ENCODE measurements at regions not wholly inside any gene's neighbourhood (a gene's known extent, or its start where the extent isn't known, plus 50 kb on each side); places are given as distances from the start of the nearest gene placed in this dataset.

GRCh38 chr5:81914696-81915095, 57.1 kb upstream of the ATG10 start:
- DNase-seq: no peak

- no peak for DNase-seq
Observed at GRCh38 chr5:81912933-81913332, 58.9 kb upstream of the ATG10 start.

- DNase-seq: no peak
Observed at GRCh38 chr5:81909677-81910076, 62.1 kb upstream of the ATG10 start.

- DNase-seq: no peak
Observed at GRCh38 chr5:81908771-81909170, 63.1 kb upstream of the ATG10 start.

- DNase-seq: no peak
Observed at GRCh38 chr5:81908044-81908443, 63.8 kb upstream of the ATG10 start.

- DNase-seq: no peak
Observed at GRCh38 chr5:81907012-81907635, 64.7 kb upstream of the ATG10 start.

- no peak for DNase-seq
Observed at GRCh38 chr5:81906086-81906485, 65.7 kb upstream of the ATG10 start.

GRCh38 chr5:81904861-81905260, 67.0 kb upstream of the ATG10 start:
- no peak for DNase-seq

DNA sequence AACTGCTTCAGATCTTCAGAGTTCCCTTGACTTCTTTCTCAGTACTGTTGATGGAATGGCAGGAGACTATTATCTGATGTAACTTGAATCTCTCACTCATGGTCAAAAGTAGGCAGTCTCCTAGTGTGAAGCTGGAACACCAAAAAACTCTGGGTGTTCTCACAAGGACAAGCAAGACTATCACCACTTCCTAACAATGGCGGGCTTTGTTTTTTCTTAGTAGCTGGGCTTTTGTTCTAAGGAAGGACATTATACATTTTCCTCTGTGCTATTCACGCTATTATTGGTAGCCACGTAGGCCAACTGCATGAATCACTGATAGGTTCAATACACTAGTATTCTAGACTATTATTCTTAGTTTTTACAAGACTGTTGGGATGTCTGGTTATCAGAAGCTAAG, 67.7 kb upstream of the ATG10 start:
- no peak for DNase-seq

GRCh38 chr5:81901586-81901985, 70.2 kb upstream of the ATG10 start:
- DNase-seq: no peak

DNA sequence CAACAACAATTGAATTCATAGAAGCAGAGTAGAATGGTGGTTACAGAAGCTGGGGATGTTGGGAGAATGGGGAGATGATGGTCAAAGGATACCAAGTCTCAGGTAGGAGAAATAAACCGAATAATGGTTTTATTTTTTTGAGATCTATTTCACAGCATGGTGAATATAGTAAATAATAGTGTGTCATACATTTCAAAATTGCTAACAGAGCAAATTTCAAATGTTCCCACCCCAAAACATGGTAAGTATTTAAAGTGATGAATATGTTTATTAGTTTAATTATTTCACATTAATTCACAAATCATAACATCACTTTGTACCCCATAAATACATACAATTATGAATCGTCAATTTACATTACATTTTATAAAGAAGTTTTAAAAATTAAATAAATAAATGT, 72.7 kb upstream of the ATG10 start:
- DNase-seq: no peak

DNA sequence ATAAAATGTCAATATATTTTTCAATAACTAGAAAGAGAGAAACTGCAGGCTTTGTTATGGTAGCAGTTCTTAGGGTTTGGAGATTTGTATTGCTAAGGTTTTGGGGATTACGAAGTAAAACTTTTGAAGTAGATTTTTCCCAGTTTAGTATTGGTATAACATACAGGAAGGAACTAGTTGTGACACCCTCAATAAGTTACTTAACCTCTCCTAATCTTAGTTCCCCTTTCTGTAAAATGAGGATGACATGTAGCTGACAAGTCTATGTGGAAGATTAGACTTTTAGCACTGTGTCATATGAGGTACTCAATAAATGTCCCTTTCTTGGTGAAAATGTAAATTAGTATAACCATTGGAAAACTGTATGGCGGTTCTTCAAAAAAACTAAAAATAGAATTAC, 73.4 kb upstream of the ATG10 start:
- DNase-seq: no peak

DNA sequence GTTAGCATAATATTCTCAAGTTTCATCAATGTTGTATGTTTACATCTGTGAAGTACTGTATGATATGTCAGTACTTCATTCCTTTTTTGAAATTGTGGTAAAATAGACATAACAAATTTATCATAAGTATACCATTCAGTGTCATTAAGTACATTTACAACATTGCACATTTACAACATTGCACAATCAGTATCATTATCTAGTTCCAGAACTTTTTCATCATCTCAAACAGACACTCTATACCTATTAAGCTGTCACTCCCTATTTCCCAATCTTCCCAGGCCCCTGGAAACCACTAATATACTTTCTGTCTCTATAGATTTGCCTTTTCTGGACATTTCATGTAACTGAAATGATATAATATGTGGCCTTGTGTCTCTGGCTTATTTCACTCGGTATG, 75.1 kb upstream of the ATG10 start:
- DNase-seq: no peak

GRCh38 chr5:81895307-81895706, 76.5 kb upstream of the ATG10 start:
- DNase-seq: no peak

DNA sequence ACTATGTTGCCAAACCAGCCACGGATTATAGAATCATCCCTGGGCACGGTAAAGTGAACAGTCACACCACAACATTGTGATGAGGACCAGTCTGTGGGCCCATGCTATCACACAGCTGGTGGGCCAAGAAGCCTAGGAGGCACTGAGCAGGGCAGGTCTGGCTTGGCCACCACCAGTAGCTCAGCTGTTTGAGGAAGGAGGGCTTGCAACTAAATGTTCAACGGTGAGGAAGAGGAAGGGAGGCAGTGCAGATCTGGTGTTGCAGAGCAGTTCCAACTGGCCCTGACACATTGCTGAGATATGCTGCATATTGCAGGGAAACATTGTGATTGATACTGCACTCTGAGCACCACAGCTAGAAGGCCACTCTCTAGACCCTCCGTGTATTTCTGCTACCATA, 77.9 kb upstream of the ATG10 start:
- DNase-seq: no peak

DNA sequence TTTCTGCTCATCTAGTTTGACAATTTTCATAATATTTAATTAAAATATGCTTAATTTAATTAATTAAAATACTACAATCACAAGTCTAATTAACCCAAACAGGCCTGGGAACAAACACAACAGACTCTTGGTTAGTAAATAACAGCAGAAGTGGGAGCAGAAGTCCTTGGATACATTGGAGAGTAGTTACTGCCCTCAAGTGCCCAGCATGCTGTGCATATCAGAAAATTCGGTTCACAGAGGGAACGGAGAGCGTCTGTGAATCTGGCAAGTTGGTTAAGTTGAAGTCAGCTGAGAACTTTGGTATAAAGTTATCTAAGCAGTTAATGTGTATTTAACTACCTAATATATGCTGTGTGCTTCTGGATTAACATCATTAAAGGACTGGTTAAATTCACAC, 87.0 kb upstream of the ATG10 start:
- no peak for DNase-seq

DNA sequence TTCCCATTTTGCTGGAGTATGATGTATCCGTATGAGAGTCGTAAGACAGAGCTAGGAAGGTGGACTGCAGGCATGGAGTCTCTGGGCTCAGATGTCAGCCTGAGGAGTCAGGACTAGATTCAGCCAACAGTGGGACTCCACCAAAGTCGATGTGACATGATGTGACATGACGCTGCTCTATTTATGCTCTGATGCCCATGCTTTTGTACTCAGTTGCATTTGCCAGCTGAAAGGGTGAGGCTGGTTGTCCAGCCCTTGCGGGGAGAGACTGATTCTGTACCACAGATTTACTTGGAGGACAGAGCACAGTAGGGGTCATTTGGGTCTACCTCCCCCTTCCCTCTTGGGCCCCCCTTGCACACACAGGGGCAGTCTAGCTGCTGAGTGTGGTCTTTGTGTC, 88.5 kb upstream of the ATG10 start:
- DNase-seq: no peak

GRCh38 chr5:81881595-81881994, 90.2 kb upstream of the ATG10 start:
- DNase-seq: no peak

- DNase-seq: no peak
Observed at GRCh38 chr5:81879936-81880335, 91.9 kb upstream of the ATG10 start.

GRCh38 chr5:81878333-81878732, 93.5 kb upstream of the ATG10 start:
- no peak for DNase-seq

- no peak for DNase-seq
Observed at GRCh38 chr5:81866994-81867393, 104.8 kb upstream of the ATG10 start.

DNA sequence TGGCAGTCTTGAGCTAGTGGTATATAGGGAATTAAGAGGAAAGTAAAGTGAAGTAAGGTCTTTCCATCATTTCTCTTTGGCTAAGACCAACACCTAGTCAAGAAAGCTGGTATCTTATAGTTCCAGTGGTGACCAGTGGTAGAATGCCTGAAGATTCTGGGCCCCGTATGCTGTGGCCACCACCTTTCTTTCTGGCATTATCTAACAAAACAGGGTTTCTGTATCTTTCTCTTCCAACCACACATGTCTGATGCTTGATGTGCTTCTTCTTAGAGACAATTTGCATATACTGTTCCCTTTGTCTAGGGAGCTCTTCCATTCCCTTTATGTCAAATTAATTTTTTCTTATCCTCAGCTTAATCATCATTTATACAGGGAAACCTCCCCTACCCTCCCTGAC, 109.9 kb upstream of the SSBP2 start:
- no peak for DNase-seq

DNA sequence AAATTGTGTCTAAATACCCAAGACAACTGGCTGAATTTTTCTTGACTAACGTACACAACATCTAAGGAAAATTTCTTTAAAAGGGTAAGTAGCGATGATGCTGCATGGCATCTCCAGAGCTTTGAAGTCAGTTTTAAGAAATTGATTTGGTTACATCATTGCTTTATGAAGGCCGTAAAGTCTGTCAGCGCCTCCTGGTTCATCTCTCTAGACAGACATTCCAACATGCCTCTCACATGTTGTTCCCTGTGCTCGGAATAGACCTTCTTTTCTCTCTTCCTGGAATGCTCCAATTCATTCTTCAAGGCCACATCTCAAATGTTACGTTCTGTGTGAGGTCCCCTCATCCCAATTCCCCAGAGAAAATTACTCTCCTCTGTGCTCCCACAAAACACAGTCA, 108.7 kb upstream of the SSBP2 start:
- DNase-seq: no peak

DNA sequence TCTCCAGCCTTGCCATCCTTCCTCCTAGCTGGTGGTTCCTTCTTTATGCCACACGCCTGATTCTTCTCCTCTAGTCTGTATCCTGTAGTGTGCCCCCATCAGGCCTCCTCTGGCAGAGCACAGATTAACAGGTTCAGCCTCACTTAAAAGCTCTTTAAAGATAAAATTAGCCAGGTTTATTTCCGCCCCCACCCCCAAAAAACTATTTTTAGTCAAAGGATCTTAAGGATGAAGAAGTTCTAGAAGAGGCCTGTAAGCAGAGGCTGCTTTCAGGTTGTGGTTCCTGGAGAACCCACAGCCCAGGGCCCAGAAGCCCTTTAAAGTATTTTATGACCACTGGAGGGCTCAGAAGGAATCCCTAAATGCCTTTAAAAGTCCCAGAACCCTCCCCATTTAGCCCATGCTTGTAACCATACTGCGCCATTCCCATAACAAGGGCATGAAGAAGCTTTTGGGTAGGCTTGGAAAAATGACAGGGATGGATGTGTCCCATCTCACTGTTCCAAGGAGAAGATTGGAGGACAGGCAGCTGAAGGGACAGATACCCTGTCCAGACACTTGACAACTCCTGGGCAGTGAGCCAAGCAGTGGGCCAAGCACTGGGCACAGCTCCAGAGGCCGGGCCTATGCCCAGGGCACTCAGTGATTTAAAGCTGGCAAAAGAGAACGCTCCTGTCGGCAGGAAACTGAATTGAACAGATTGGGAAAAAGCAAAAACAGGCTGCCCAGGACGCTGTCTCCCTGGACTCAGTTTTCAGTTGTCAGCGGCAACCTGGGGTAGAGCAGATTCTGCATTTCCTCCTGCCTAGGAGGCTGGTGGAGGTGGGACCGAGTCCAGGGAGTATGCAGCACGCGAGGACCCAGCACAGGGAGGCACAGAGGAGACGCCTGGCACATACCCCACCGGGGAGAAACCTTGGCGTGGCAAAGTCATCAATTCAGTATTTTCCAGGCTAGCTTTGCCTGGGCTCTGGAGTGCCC, 106.3 kb upstream of the SSBP2 start:
- no peak for DNase-seq

GRCh38 chr5:81855591-81855990, 104.7 kb upstream of the SSBP2 start:
- DNase-seq: no peak
